ENCODE measurements at regions not wholly inside any gene's neighbourhood (a gene's known extent, or its start where the extent isn't known, plus 50 kb on each side); places are given as distances from the start of the nearest gene placed in this dataset.
A peak's percentile ranks its signal among the peaks of the same experiment; 100 is the strongest.

- H3K36me3 Mint-ChIP-seq = peaks cover 3% of the 10 kb centered on the region
- no peaks in the 10 kb centered on the region for H3K27me3 Mint-ChIP-seq
- H3K9me3 Mint-ChIP-seq = no peaks in the 10 kb centered on the region
- H3K27ac Mint-ChIP-seq = peak overlapping the region; percentile 12
- no peak overlapping the region for H3K4me3 Mint-ChIP-seq
- peaks cover 21% of the 10 kb centered on the region for H3K4me1 Mint-ChIP-seq
These were observed 118.4 kb upstream of the BTN3A2 start for GRCh38 chr6:26246553-26246952.

DNA sequence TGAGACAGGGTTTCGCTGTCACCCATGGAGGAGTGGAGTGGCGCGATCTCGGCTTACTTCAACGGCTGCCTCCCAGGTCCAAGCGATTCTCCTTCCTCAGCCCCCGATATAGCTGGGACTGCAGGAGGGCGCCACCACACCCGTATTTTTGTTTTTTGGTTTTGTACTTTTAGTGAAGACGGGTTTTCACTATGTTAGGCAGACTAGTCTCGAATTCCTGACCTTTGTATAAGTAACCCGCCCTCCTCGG is 115.4 kb upstream of the BTN3A2 start:
- no peaks in the 10 kb centered on the region for H3K9me3 Mint-ChIP-seq
- no peaks in the 10 kb centered on the region for H3K27me3 Mint-ChIP-seq
- H3K36me3 Mint-ChIP-seq = no peaks in the 10 kb centered on the region
- H3K4me3 Mint-ChIP-seq = peak overlapping the region; percentile 95
- H3K4me1 Mint-ChIP-seq = peaks cover 36% of the 10 kb centered on the region
- H3K27ac Mint-ChIP-seq = peak overlapping the region; percentile 91

DNA sequence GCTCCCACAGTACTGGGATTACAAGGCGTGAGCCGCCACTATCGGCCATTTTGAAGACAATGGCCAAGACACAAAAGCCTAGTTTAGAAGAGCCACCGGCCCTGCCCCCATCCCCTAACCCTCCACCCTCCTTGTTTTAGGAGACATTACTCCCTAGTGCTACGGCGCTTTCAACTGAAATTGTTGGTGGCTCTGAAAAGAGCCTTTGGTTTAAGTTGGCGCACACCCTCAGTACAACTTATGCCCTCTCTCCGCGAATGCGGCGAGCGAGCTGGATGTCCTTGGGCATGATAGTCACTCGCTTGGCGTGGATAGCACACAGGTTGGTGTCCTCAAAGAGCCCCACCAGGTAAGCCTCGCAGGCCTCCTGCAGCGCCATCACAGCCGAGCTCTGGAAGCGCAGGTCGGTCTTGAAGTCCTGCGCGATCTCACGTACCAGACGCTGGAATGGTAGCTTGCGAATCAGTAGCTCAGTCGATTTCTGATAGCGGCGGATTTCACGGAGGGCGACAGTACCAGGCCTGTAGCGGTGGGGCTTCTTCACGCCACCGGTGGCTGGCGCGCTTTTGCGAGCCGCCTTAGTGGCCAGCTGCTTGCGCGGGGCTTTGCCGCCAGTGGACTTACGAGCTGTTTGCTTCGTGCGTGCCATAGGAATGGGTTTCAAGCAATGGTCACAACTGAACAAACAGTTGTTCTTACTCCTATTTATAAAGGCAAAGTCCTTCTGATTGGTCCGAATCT is 114.9 kb upstream of the BTN3A2 start:
- Mint-ChIP-seq H3K4me1 (peaks cover 37% of the 10 kb centered on the region), H3K27me3 (no peaks in the 10 kb centered on the region), H3K27ac (peak overlapping the region; percentile 91), H3K9me3 (no peaks in the 10 kb centered on the region), H3K4me3 (peak overlapping the region; percentile 95), H3K36me3 (no peaks in the 10 kb centered on the region)

DNA sequence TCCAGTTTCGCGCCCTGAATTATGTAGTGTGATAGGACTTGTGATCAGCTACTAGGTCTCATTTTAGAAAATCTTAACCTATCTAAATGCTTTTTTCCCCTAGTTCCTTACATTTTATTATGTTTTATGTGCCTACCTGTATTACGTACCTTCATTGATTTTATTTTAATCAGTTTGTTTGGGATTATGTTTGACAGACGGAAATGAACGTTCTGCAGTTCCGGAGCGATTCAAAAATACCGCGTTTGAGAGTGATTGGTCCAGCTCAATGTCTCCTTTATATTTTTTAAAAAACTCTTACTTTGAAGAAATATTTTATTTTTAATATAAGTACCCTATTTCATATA is 114.3 kb upstream of the BTN3A2 start:
- peak overlapping the region; percentile 82 for H3K27ac Mint-ChIP-seq
- no peaks in the 10 kb centered on the region for H3K9me3 Mint-ChIP-seq
- H3K36me3 Mint-ChIP-seq = no peaks in the 10 kb centered on the region
- H3K4me1 Mint-ChIP-seq = peaks cover 37% of the 10 kb centered on the region
- no peaks in the 10 kb centered on the region for H3K27me3 Mint-ChIP-seq
- H3K4me3 Mint-ChIP-seq = peak overlapping the region; percentile 95

DNA sequence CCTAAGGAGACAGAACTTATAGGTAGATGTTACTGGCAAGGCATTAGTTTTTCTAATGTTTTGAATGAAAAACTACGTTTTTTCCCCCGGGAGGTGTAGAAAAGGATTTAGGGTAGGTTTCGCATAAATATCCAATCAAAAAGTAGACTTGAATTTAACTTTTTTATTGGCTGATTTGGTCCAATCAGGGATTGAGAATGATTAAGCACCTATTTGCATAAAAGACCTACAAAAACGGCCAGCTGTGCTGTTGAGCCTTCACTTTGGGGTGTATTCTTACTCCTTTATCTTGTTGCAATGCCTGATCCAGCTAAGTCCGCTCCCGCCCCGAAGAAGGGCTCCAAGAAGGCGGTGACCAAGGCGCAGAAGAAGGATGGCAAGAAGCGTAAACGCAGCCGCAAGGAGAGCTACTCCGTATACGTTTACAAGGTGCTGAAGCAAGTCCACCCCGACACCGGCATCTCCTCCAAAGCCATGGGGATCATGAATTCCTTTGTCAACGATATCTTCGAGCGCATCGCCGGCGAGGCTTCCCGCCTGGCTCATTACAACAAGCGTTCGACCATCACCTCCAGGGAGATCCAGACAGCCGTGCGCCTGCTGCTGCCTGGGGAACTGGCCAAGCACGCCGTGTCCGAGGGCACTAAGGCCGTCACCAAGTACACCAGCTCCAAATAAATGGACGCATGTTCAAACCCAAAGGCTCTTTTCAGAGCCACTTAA is 113.5 kb upstream of the BTN3A2 start:
- H3K4me3 Mint-ChIP-seq = peak overlapping the region; percentile 95
- peaks cover 37% of the 10 kb centered on the region for H3K4me1 Mint-ChIP-seq
- H3K36me3 Mint-ChIP-seq = no peaks in the 10 kb centered on the region
- no peaks in the 10 kb centered on the region for H3K27me3 Mint-ChIP-seq
- H3K9me3 Mint-ChIP-seq = no peaks in the 10 kb centered on the region
- peak overlapping the region; percentile 80 for H3K27ac Mint-ChIP-seq

- H3K4me3 Mint-ChIP-seq = peak overlapping the region; percentile 95
- H3K27me3 Mint-ChIP-seq = no peaks in the 10 kb centered on the region
- H3K9me3 Mint-ChIP-seq = no peaks in the 10 kb centered on the region
- H3K4me1 Mint-ChIP-seq = peaks cover 37% of the 10 kb centered on the region
- H3K36me3 Mint-ChIP-seq = no peaks in the 10 kb centered on the region
- peak overlapping the region; percentile 59 for H3K27ac Mint-ChIP-seq
These were observed 112.9 kb upstream of the BTN3A2 start for GRCh38 chr6:26252077-26252472.

GRCh38 chr6:26254724-26255123 is 110.3 kb upstream of the BTN3A2 start:
- peaks cover 31% of the 10 kb centered on the region for H3K4me1 Mint-ChIP-seq
- H3K36me3 Mint-ChIP-seq = no peaks in the 10 kb centered on the region
- no peak overlapping the region for H3K27ac Mint-ChIP-seq
- no peaks in the 10 kb centered on the region for H3K9me3 Mint-ChIP-seq
- H3K4me3 Mint-ChIP-seq = no peak overlapping the region
- H3K27me3 Mint-ChIP-seq = no peaks in the 10 kb centered on the region

- no peaks in the 10 kb centered on the region for H3K36me3 Mint-ChIP-seq
- H3K4me3 Mint-ChIP-seq = no peak overlapping the region
- no peak overlapping the region for H3K27ac Mint-ChIP-seq
- H3K27me3 Mint-ChIP-seq = no peaks in the 10 kb centered on the region
- peaks cover 16% of the 10 kb centered on the region for H3K4me1 Mint-ChIP-seq
- H3K9me3 Mint-ChIP-seq = no peaks in the 10 kb centered on the region
These were observed 107.7 kb upstream of the BTN3A2 start for GRCh38 chr6:26257272-26257671.

DNA sequence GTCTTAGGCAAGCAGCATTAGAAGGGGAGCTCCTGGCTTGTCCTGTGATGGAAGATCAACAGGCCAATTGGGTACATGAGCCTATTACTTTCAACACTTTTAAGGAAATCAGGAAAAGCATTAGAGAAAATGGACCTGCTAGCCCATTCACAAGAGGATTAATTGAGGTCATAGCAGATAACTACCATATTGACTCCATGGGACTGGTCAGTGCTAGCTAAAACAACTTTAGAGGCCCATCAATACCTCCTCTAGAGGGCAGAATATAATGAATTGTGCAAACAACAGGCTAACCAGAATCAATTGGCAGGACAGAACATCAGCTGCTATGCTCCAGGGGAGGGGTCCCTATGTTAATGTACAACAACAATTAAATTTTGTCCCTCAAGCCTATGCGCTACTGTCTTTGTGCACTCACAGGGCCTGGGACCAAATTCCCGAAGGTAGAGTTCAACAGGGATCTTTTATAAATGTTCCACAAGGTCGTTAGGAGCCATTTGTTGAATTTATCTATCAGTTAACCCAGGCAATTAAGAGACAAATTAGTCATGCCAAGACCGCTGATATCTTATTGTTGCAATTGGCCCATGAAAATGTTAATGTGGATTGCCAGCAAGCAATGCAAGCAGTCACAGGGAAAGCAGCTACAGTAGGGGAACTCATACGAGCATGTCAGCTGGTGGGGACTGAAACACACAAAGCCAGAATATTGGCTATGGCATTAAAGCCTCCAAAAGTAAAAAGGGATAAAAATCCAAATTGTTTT is 106.6 kb upstream of the BTN3A2 start:
- H3K27me3 Mint-ChIP-seq = no peaks in the 10 kb centered on the region
- H3K9me3 Mint-ChIP-seq = no peaks in the 10 kb centered on the region
- peaks cover 5% of the 10 kb centered on the region for H3K4me1 Mint-ChIP-seq
- no peak overlapping the region for H3K4me3 Mint-ChIP-seq
- no peaks in the 10 kb centered on the region for H3K36me3 Mint-ChIP-seq
- no peak overlapping the region for H3K27ac Mint-ChIP-seq

DNA sequence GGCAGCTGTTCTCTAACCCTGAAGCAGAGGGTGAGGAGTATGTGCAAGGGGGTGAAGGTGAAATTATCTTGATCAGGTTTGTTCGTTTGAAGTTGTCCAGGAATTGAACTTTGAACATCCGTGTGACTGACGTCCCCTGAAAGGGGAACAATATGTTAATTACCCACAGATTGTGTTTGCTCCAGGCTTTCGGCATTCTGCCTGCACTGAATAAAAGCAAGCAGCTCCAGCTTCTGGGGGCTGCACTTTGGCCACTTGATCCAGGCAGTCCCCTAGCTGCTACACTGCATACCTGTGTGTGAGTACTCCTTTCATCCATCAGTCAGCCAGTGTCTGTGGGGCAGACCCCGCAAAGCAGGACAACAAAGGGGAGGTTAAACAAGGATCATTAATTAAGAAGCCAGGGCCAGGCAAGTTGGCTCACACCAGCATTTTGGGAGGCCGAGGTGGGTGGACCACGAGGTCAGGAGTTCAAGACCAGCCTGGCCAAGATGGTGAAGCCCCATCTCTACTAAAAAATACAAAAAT is 104.8 kb upstream of the BTN3A2 start:
- H3K9me3 Mint-ChIP-seq = no peaks in the 10 kb centered on the region
- H3K27me3 Mint-ChIP-seq = no peaks in the 10 kb centered on the region
- H3K27ac Mint-ChIP-seq = no peak overlapping the region
- no peak overlapping the region for H3K4me3 Mint-ChIP-seq
- no peaks in the 10 kb centered on the region for H3K4me1 Mint-ChIP-seq
- no peaks in the 10 kb centered on the region for H3K36me3 Mint-ChIP-seq

DNA sequence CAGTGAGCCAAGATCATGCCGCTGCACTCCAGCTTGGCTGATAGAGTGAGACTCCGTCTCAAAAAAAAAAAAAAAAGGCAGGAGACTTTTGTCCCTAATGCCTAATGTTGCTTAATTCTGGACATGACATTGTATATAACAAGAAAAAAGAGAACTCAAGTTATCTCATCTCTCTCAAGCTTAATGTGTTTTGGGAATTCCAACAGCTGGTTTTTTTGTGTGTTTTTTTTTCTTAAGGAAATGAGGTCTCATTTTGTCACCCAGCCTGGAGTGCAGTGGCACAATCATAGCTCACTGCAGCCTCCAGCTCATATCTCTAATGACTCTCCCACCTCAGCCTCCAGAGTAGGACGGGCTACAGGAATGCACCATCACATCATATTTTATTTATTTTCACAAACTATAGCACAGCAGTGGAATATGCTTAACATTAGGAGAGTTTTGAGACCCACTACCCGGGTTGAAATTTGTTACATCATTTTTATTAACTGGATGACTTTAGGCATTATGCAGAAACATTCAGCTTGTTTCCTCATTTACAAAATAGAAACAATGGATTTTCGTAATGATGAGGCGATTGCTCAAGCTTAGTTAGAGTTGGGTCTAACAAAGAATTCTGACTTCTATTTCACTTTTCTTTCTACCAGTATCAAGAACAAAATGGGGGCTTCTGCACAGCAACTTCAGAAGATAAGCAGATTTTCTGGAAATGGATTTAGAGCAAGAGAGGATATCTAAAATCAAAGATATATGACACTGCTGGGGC is 104.1 kb upstream of the BTN3A2 start:
- Mint-ChIP-seq H3K9me3 (no peaks in the 10 kb centered on the region), H3K36me3 (no peaks in the 10 kb centered on the region), H3K27me3 (no peaks in the 10 kb centered on the region), H3K27ac (no peak overlapping the region), H3K4me1 (no peaks in the 10 kb centered on the region), H3K4me3 (no peak overlapping the region)

DNA sequence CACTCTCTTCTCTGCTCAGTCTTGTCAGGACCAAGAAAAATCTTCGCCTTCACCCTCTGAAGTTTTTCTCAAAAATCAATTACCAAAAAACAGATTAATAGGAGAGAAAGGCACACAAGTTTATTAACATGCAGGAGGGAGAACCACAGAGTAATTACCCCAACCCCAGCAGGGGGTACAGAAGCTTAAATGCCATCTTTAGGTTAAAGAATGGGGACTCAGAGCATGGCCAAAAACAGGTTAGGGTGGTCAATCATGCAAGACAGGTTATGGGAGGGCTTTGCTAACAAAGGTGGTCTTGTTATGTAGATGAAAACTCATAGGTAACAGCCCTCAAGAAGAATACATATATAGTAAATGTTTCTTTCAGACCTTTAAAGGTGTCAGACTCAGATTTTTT is 100.5 kb upstream of the BTN3A2 start:
- Mint-ChIP-seq H3K36me3 (no peaks in the 10 kb centered on the region), H3K27ac (no peak overlapping the region), H3K27me3 (no peaks in the 10 kb centered on the region), H3K9me3 (no peaks in the 10 kb centered on the region), H3K4me1 (no peaks in the 10 kb centered on the region), H3K4me3 (no peak overlapping the region)

- H3K4me1 Mint-ChIP-seq = peaks cover 6% of the 10 kb centered on the region
- H3K27me3 Mint-ChIP-seq = no peaks in the 10 kb centered on the region
- H3K27ac Mint-ChIP-seq = peak overlapping the region; percentile 91
- no peaks in the 10 kb centered on the region for H3K36me3 Mint-ChIP-seq
- no peaks in the 10 kb centered on the region for H3K9me3 Mint-ChIP-seq
- H3K4me3 Mint-ChIP-seq = no peak overlapping the region
These were observed 97.9 kb upstream of the BTN3A2 start for GRCh38 chr6:26267083-26267589.

DNA sequence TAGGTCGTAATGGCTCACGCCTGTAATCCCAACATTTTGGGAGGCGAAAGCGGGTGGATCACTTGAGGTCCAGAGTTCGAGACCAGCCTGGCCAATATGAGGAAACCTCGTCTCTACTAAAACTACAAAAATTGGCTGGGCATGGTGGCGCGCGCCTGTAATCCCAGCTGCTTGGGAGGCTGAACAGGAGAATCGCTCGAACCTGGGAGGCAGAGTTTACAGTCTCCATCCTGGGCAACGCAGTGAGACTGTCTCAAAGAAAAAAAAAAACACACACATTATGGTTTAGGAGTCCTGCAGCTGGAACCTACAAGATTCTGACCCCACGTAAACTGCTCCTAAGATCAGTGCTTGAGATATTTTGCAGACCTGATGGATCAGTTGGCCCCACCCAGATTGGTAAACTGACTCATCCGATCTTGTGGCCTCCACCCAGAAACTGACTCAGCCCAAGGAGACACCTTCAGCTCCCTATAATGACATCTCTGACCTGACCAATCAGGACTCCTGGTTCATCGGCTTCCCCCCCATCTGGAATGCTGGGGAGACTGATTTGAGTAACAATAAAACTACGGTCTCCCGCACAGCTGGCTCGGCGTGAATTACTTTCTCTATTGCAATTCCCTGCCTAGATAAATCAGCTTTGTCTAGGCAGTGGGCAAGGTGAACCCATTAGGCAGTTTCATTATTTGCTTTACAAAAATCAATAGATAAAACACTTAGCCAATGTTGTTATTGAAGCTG is 96.2 kb upstream of the BTN3A2 start:
- Mint-ChIP-seq H3K27me3 (no peaks in the 10 kb centered on the region), H3K9me3 (no peaks in the 10 kb centered on the region), H3K4me1 (peaks cover 6% of the 10 kb centered on the region), H3K27ac (no peak overlapping the region), H3K36me3 (no peaks in the 10 kb centered on the region), H3K4me3 (no peak overlapping the region)
